ENCODE measurements at regions not wholly inside any gene's neighbourhood (a gene's known extent, or its start where the extent isn't known, plus 50 kb on each side); places are given as distances from the start of the nearest gene placed in this dataset.
A peak's percentile ranks its signal among the peaks of the same experiment; 100 is the strongest.
"Not testable (repeated sequence)": the region's sequence is repeated elsewhere in the genome, so short reads cannot be mapped to it uniquely, and the experiment has no call there.

DNA sequence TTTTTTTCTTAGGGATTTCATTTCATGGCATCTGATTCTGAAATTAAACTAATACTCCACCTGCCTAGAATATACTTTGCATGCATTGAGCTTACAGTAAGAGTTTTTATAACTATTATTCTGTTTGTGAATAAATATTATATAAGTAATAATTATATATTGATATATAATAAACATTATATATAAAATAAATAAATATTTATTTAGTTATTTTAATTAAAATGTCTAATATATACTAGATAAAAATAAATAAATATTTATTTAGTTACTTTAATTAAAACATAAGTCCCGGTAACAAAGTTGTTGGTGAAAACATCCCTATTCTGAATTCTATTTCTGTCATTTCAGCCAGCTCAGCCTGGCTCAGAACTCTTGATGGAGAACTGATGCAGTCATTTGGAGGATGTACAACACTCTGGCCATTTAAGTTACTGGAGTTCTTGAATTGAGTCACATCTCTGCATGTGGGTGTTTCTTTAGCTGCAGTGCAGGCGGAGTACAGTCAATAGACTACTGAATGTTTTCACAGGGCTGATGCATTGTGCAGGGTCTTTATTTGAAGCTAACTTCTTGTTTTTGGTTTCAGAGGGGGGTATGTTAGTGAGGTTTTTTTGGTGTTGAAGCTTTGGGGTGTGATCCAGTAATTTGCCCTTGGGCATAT is 508.9 kb upstream of the ADGRB3 start:
- H3K27ac ChIP-seq (ENCODE audit: low read depth in 2 of 2, low read length in 2 of 2), result no peak overlapping the region
- no peak overlapping the region for H3K4me3 ChIP-seq (ENCODE audit: low read length in 3 of 3)
- intact Hi-C loops (cut with DNase I), result no loop called here
- H3K9ac ChIP-seq (ENCODE audit: low read length in 3 of 3), result no peak overlapping the region
- H3K27me3 ChIP-seq (ENCODE audit: control insufficient read depth, insufficient read depth, low read length), result no peaks in the 10 kb centered on the region
- DNase-seq (no peak), FAIRE-seq (peak; percentile 67)
- H3K4me1 ChIP-seq (ENCODE audit: control insufficient read depth in 2 of 3, insufficient read depth in 2 of 3, low read depth in 1 of 3, low read length in 3 of 3), result no peaks in the 10 kb centered on the region
- TF ChIP-seq, protein P1, sequence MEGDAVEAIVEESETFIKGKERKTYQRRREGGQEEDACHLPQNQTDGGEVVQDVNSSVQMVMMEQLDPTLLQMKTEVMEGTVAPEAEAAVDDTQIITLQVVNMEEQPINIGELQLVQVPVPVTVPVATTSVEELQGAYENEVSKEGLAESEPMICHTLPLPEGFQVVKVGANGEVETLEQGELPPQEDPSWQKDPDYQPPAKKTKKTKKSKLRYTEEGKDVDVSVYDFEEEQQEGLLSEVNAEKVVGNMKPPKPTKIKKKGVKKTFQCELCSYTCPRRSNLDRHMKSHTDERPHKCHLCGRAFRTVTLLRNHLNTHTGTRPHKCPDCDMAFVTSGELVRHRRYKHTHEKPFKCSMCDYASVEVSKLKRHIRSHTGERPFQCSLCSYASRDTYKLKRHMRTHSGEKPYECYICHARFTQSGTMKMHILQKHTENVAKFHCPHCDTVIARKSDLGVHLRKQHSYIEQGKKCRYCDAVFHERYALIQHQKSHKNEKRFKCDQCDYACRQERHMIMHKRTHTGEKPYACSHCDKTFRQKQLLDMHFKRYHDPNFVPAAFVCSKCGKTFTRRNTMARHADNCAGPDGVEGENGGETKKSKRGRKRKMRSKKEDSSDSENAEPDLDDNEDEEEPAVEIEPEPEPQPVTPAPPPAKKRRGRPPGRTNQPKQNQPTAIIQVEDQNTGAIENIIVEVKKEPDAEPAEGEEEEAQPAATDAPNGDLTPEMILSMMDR (IDR thresholded peaks at IDR 0.05; ENCODE audit: borderline replicate concordance, extremely low read depth, insufficient read depth), result no peak
- no peaks in the 10 kb centered on the region for H3K36me3 ChIP-seq (ENCODE audit: control insufficient read depth in 2 of 3, insufficient read depth in 3 of 3, low read length in 3 of 3)
- peaks cover 0 to 2% (median 0%) of the 10 kb centered on the region in 3 donors for H3K9me3 ChIP-seq (ENCODE audit: control insufficient read depth in 2 of 3, insufficient read depth in 1 of 3, low read length in 3 of 3)

DNA sequence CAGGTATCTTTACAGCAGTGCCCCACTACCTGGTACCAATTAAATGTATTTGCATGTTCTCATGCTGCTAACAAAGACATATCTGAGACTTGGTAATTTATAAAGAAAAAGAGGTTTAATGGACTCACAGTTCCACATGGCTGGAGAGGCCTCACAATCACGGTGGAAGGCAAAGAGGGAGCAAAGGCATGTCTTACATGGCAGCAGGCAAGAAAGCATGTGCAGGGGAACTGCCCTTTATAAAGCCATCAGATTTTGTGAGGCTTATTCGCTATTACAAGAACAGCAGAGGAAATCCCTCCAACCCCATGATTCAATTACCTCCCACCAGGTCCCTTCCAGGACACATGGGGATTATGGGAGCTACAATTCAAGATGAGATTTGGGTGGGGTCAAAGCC is 512.1 kb upstream of the ADGRB3 start:
- H3K36me3 ChIP-seq (ENCODE audit: control insufficient read depth in 2 of 3, insufficient read depth in 3 of 3, low read length in 3 of 3); H3K27ac ChIP-seq (ENCODE audit: low read depth in 2 of 2, low read length in 2 of 2); H3K9ac ChIP-seq (ENCODE audit: low read length in 3 of 3); H3K27me3 ChIP-seq (ENCODE audit: control insufficient read depth, insufficient read depth, low read length); FAIRE-seq; H3K4me3 ChIP-seq (ENCODE audit: low read length in 3 of 3); intact Hi-C loops (cut with DNase I); DNase-seq; H3K4me1 ChIP-seq (ENCODE audit: control insufficient read depth in 2 of 3, insufficient read depth in 2 of 3, low read depth in 1 of 3, low read length in 3 of 3); H3K9me3 ChIP-seq (ENCODE audit: control insufficient read depth in 2 of 3, insufficient read depth in 1 of 3, low read length in 3 of 3): not testable (repeated sequence)

DNA sequence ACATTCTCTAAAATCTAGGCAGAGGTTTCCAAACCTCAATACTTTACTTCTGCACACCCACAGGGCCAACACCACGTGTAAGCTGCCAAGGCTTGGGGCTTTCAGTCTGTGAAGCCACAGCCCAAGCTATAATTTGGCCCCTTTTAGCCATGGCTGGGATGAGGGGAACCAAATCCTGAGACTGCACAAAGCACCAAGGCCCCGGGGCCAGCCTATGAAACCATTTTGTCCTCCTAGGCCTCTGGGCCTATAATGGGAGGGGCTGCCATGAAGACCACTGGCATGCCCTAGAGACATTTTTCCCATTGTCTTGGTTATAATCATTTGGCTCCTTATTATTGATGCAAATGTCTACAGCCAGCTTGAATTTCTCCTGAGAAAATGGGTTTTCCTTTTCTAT is 513.0 kb upstream of the ADGRB3 start:
- TF ChIP-seq, protein P1 (IDR thresholded peaks at IDR 0.05; ENCODE audit: borderline replicate concordance, extremely low read depth, insufficient read depth), result no peak
- Histone ChIP-seq H3K4me3 (ENCODE audit: low read length in 3 of 3) (no peak overlapping the region), H3K36me3 (ENCODE audit: control insufficient read depth in 2 of 3, insufficient read depth in 3 of 3, low read length in 3 of 3) (no peaks in the 10 kb centered on the region), H3K9me3 (ENCODE audit: control insufficient read depth in 2 of 3, insufficient read depth in 1 of 3, low read length in 3 of 3) (peaks cover 0 to 2% (median 0%) of the 10 kb centered on the region in 3 donors), H3K27me3 (ENCODE audit: control insufficient read depth, insufficient read depth, low read length) (no peaks in the 10 kb centered on the region), H3K9ac (ENCODE audit: low read length in 3 of 3) (no peak overlapping the region), H3K4me1 (ENCODE audit: control insufficient read depth in 2 of 3, insufficient read depth in 2 of 3, low read depth in 1 of 3, low read length in 3 of 3) (no peaks in the 10 kb centered on the region), H3K27ac (ENCODE audit: low read depth in 2 of 2, low read length in 2 of 2) (no peak overlapping the region)
- intact Hi-C loops (cut with DNase I), result no loop called here
- FAIRE-seq (no peak), DNase-seq (no peak)

DNA sequence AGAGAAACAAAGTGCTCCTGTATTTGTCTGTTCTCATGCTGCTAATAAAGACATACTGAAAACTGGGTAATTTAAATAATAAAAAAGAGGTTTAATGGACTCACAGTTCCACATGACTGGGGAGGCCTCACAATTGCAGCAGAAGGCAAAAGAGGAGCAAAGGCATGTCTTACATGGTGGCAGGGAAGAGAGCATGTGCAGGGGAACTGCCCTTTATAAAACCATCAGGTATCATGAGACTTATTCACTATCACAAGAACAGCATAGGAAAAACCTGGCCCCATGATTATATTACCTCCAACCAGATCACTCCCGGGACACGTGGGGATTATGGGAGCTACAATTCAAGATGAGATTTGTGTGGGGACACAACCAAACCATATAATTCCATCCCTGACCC is 514.1 kb upstream of the ADGRB3 start:
- H3K4me1 ChIP-seq (ENCODE audit: control insufficient read depth in 2 of 3, insufficient read depth in 2 of 3, low read depth in 1 of 3, low read length in 3 of 3); H3K27ac ChIP-seq (ENCODE audit: low read depth in 2 of 2, low read length in 2 of 2): not testable (repeated sequence)

More for the DNA sequence above, 514.1 kb upstream of the ADGRB3 start:
- intact Hi-C loops (cut with DNase I); H3K9ac ChIP-seq (ENCODE audit: low read length in 3 of 3); H3K36me3 ChIP-seq (ENCODE audit: control insufficient read depth in 2 of 3, insufficient read depth in 3 of 3, low read length in 3 of 3); H3K27me3 ChIP-seq (ENCODE audit: control insufficient read depth, insufficient read depth, low read length); H3K4me3 ChIP-seq (ENCODE audit: low read length in 3 of 3); FAIRE-seq; H3K9me3 ChIP-seq (ENCODE audit: control insufficient read depth in 2 of 3, insufficient read depth in 1 of 3, low read length in 3 of 3); DNase-seq: not testable (repeated sequence)
